ENCODE measurements at regions not wholly inside any gene's neighbourhood (a gene's known extent, or its start where the extent isn't known, plus 50 kb on each side); places are given as distances from the start of the nearest gene placed in this dataset.

DNA sequence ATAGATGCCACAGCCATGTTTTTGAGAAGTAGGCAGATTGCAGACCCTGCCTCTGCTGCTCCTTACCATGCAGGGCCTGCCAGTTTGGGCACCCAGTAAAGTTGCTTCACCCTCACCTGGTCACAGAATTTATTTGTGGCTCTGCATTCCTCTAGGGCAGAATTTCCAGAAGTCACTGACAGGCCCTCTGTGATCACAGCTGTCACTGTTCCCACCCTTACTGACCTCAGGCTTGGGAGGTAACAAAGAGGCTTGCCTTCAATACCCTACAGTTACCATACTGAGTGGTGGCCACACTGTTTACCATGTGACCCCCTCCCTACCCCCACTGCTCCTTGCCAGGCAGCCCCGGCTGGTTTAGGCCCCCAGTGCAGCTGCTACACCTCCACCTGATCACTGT lies 375.1 kb downstream of the SH3BGRL start:
- H2AFZ ChIP-seq (ENCODE audit: low read length) = no peak overlapping the region
- no peak overlapping the region for H4K5ac ChIP-seq (ENCODE audit: insufficient read length, low read depth, low read length)
- no peak for DNase-seq
- no peak overlapping the region for H2BK120ac ChIP-seq (ENCODE audit: low read depth, low read length, poor library complexity, severe bottlenecking)
- Mint-ChIP-seq H3K9me3 (peaks cover 77 to 82% of the 10 kb centered on the region in 2 experiments), H3K27ac (no peak overlapping the region), H3K4me1 (no peaks in the 10 kb centered on the region), H3K27me3 (ENCODE audit: low read depth) (no peaks in the 10 kb centered on the region), H3K4me3 (no peak overlapping the region), H3K36me3 (ENCODE audit: insufficient read depth in 1 of 3, low read depth in 3 of 3) (peaks cover 0 to 6% (median 4%) of the 10 kb centered on the region in 3 experiments; a peak in 3 of 7 replicates)
- no peak overlapping the region for H3K4ac ChIP-seq (ENCODE audit: low read depth, low read length)
- H2BK20ac ChIP-seq (ENCODE audit: low read depth, low read length, poor library complexity, severe bottlenecking) = no peak overlapping the region
- no peak overlapping the region for H3K14ac ChIP-seq (ENCODE audit: insufficient read depth, low read length)
- no peak overlapping the region for H3K27ac ChIP-seq (ENCODE audit: insufficient read length, low read depth, low read length)
- no peak overlapping the region for H3K18ac ChIP-seq (ENCODE audit: insufficient read length, low read depth, low read length)
- H3K23me2 ChIP-seq (ENCODE audit: insufficient read length, low read depth, low read length, poor library complexity, severe bottlenecking) = no peaks in the 10 kb centered on the region
- no peak overlapping the region for H2AK5ac ChIP-seq (ENCODE audit: insufficient read length, low read length)
- no CpG with 5 or more reads among the region's 1 CpG for WGBS (ENCODE audit: extremely low coverage, insufficient read length, low lambda C conversion rate)
- no peak overlapping the region for H3T11ph ChIP-seq (ENCODE audit: low read length)
- H2BK12ac ChIP-seq (ENCODE audit: insufficient read length, low read depth, low read length) = no peak overlapping the region
- H3K27me3 ChIP-seq (ENCODE audit: insufficient read depth, low read length) = no peaks in the 10 kb centered on the region
- H4K8ac ChIP-seq (replicated peaks; ENCODE audit: insufficient read length, low read depth, low read length) = no peak overlapping the region
- TF ChIP-seq, protein P1, sequence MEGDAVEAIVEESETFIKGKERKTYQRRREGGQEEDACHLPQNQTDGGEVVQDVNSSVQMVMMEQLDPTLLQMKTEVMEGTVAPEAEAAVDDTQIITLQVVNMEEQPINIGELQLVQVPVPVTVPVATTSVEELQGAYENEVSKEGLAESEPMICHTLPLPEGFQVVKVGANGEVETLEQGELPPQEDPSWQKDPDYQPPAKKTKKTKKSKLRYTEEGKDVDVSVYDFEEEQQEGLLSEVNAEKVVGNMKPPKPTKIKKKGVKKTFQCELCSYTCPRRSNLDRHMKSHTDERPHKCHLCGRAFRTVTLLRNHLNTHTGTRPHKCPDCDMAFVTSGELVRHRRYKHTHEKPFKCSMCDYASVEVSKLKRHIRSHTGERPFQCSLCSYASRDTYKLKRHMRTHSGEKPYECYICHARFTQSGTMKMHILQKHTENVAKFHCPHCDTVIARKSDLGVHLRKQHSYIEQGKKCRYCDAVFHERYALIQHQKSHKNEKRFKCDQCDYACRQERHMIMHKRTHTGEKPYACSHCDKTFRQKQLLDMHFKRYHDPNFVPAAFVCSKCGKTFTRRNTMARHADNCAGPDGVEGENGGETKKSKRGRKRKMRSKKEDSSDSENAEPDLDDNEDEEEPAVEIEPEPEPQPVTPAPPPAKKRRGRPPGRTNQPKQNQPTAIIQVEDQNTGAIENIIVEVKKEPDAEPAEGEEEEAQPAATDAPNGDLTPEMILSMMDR (conservative IDR thresholded peaks at IDR 0.05) = no peak
- H3K4me1 ChIP-seq (ENCODE audit: insufficient read depth, low read length) = no peaks in the 10 kb centered on the region
- H3K56ac ChIP-seq (ENCODE audit: insufficient read length, low read depth, low read length) = no peak overlapping the region
- no peaks in the 10 kb centered on the region for H3K79me1 ChIP-seq (ENCODE audit: insufficient read depth, low read depth, low read length, poor library complexity, severe bottlenecking)
- H3K23ac ChIP-seq (ENCODE audit: insufficient read length, low read depth, low read length) = no peak overlapping the region
- H3K9me3 ChIP-seq (ENCODE audit: control insufficient read depth, low read depth, low read length) = peaks cover 20% of the 10 kb centered on the region
- no peak overlapping the region for H2BK5ac ChIP-seq (ENCODE audit: insufficient read length, low read length)
- H4K91ac ChIP-seq (ENCODE audit: insufficient read length, low read depth, low read length) = no peak overlapping the region
- no peaks in the 10 kb centered on the region for H3K79me2 ChIP-seq (ENCODE audit: insufficient read depth, low read length)
- no peak overlapping the region for H3K9ac ChIP-seq (ENCODE audit: extremely low read depth, insufficient read length, low read length)
- no peaks in the 10 kb centered on the region for H4K20me1 ChIP-seq (ENCODE audit: control insufficient read depth, insufficient read depth, insufficient read length)
- H3K4me2 ChIP-seq (ENCODE audit: insufficient read depth, insufficient read length, low read length) = no peak overlapping the region
- H2BK15ac ChIP-seq (ENCODE audit: low read depth, low read length) = no peak overlapping the region

Data from H9 (cell line).